Activated naive CD8-positive, alpha-beta T cell treated with anti-CD3 and anti-CD28 coated beads, Interleukin-2, amount 10 ng/mL, durations not matched to agents 7 days and 5 days (primary cell): ENCODE measurements at regions not wholly inside any gene's neighbourhood (a gene's known extent, or its start where the extent isn't known, plus 50 kb on each side); places are given as distances from the start of the nearest gene placed in this dataset.

Experiments used
- ATAC-seq: fragments of 150-1000 bp; cut with Tn5 transposase; one replicate; pipeline ENCODE4 v1.10.0; 2021; ENCODE audit warnings: low read depth, moderate library complexity
- POLR2A ChIA-PET: fragments of 350-600 bp; sonication (Branson Sonifier 250); formaldehyde crosslinking; loops from one replicate; lab custom pipeline; 2021; ENCODE audit warnings: antibody characterized with exemption; lab: Charles Lee
- DNase-seq: peaks from one replicate; pipeline ENCODE4 v3.0.0; 2021
- H3K27ac Mint-ChIP-seq: one replicate; pipeline ENCODE4 v1.8.0; 2022; ENCODE audit warnings: mild to moderate bottlenecking, mixed read lengths
- H3K27me3 Mint-ChIP-seq: one replicate; pipeline ENCODE4 v1.8.0; 2022; ENCODE audit warnings: mild to moderate bottlenecking, moderate library complexity, mixed read lengths
- H3K36me3 Mint-ChIP-seq: one replicate; pipeline ENCODE4 v1.8.0; 2021; ENCODE audit warnings: mild to moderate bottlenecking, mixed read lengths
- H3K4me1 Mint-ChIP-seq: one replicate; pipeline ENCODE4 v1.8.0; 2021; ENCODE audit warnings: mixed read lengths
- H3K4me3 Mint-ChIP-seq: one replicate; pipeline ENCODE4 v1.8.0; 2022; ENCODE audit warnings: mild to moderate bottlenecking, moderate library complexity, mixed read lengths
- H3K9me3 Mint-ChIP-seq: one replicate; pipeline ENCODE4 v1.8.0; 2021; ENCODE audit warnings: mixed read lengths

DNA sequence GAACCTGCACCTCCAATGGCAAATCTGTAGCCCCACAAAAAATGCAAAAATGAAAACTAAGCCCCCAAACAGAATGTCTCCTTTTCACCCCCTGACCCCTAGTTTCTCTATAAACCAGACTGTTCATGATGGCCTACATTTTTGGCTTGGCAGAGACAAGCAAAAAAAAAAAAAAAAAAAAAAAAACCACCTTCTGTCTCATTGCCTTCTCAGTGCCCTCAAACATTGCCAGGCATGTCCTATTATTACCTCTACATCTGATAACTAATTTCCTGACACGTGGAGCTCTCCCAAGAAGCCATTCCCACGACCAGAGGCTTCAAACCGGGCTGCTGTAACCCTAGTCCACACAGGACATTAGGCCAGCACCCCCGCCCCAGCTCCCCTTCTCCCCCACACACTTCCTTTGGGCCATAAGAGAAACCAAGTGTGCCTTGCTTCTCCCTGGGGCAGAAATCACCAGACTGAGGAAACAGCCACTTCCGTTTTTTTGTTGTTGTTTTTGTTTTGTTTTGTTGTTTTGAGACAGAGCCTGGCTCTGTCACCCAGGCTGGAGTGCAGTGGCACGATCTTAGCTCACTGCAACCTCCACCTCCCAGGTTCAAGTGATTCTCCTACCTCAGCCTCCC, 65.4 kb downstream of the GPR6 start:
- Mint-ChIP-seq H3K27me3 (no peaks in the 10 kb centered on the region), H3K27ac (no peak overlapping the region), H3K9me3 (no peaks in the 10 kb centered on the region), H3K4me1 (peaks cover 22% of the 10 kb centered on the region), H3K4me3 (no peak overlapping the region), H3K36me3 (no peaks in the 10 kb centered on the region)
- POLR2A ChIA-PET: no interaction called here
- ATAC-seq (no peak), DNase-seq (no peak)

- H3K36me3 Mint-ChIP-seq: no peaks in the 10 kb centered on the region
- H3K27me3 Mint-ChIP-seq: no peaks in the 10 kb centered on the region
- ATAC-seq (no peak), DNase-seq (no peak)
- POLR2A ChIA-PET: no interaction called here
- H3K4me1 Mint-ChIP-seq: peaks cover 18% of the 10 kb centered on the region
- H3K4me3 Mint-ChIP-seq: no peak overlapping the region
- no peaks in the 10 kb centered on the region for H3K9me3 Mint-ChIP-seq
- no peak overlapping the region for H3K27ac Mint-ChIP-seq
These were observed 66.0 kb downstream of the GPR6 start for GRCh38 chr6:110044096-110044495.

DNA sequence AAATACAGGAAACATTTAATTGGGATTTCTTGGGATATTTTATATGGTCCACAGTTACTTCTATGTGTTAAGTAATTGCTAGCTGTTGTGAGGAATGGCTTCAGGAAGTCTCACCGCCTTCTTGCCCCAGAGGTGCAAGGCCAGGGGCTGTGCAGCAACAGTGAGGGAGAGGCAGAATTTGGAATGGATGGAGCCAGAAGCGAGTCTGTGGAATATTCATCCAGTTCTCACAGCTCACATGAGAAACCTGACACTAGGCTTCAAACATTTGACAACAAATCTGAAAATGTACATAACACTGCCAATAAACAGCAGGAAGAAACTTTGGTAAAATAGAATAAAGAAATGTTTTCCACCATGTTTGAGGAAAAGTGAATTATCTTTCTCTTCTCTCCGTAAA, 66.5 kb downstream of the GPR6 start:
- Mint-ChIP-seq H3K4me3 (no peak overlapping the region), H3K27me3 (peaks cover 3% of the 10 kb centered on the region), H3K9me3 (no peaks in the 10 kb centered on the region), H3K4me1 (peaks cover 12% of the 10 kb centered on the region), H3K36me3 (no peaks in the 10 kb centered on the region), H3K27ac (no peak overlapping the region)
- ATAC-seq (no peak), DNase-seq (no peak)
- POLR2A ChIA-PET: no interaction called here

DNA sequence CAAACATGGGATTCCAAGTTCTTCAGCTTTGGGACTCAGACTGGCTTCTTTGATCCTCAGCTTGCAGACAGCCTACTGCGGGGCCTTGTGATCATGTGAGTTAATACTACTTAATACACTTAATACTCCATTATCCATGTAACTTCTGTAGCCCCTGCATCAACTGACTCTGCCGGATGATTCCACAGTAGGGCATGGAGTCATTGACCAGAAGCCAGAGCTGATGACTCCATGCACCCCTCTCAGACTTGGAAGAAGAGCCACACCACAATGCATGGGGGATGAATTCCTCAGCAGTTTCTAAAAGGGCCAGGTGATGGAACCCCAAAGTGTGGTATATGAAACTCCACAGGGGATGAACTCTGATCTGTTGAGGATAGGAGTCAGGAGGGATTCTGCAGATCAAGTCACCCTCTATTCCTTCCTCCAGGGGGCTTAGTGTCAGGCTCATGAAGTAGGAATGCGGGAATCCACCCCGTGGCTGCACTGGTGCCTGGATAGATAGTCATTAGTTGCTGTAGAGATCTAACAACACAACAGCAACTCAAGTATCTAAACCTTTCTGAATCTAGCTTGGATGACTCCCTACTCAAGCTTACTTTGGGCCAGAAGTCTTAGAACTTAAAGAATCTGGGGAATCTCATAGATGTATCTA, 70.2 kb downstream of the GPR6 start:
- H3K4me3 Mint-ChIP-seq: no peak overlapping the region
- POLR2A ChIA-PET: no interaction called here
- H3K36me3 Mint-ChIP-seq: no peaks in the 10 kb centered on the region
- ATAC-seq (no peak), DNase-seq (no peak)
- no peak overlapping the region for H3K27ac Mint-ChIP-seq
- peaks cover 3% of the 10 kb centered on the region for H3K27me3 Mint-ChIP-seq
- no peaks in the 10 kb centered on the region for H3K9me3 Mint-ChIP-seq
- H3K4me1 Mint-ChIP-seq: peaks cover 4% of the 10 kb centered on the region

GRCh38 chr6:110049696-110050439, 71.8 kb downstream of the GPR6 start:
- H3K9me3 Mint-ChIP-seq: no peaks in the 10 kb centered on the region
- H3K4me1 Mint-ChIP-seq: no peaks in the 10 kb centered on the region
- no peak for ATAC-seq
- no peak for DNase-seq
- peaks cover 5% of the 10 kb centered on the region for H3K27me3 Mint-ChIP-seq
- POLR2A ChIA-PET: no interaction called here
- no peaks in the 10 kb centered on the region for H3K36me3 Mint-ChIP-seq
- H3K4me3 Mint-ChIP-seq: no peak overlapping the region
- no peak overlapping the region for H3K27ac Mint-ChIP-seq
